Gastrocnemius medialis (tissue), 4 donors: ENCODE measurements at regions not wholly inside any gene's neighbourhood (a gene's known extent, or its start where the extent isn't known, plus 50 kb on each side); places are given as distances from the start of the nearest gene placed in this dataset.
"Not testable (repeated sequence)": the region's sequence is repeated elsewhere in the genome, so short reads cannot be mapped to it uniquely, and the experiment has no call there.

ENCODE experiments used
- ATAC-seq, 2 donors: fragments of 150-250 bp; one replicate each; pipeline ENCODE4 v1.9.1; 2016
- DNase-seq, 2 donors: peaks; one replicate each; pipeline ENCODE4 v3.0.0-alpha.2; 2019
- H3K27ac ChIP-seq, 4 donors: fragments of 200-600 bp; sonication (generic); 1 replicate in 1 of 4; 2 replicates in 3 of 4; pipeline ENCODE4 v1.5.1; 2016 to 2018; ENCODE audit warnings: mild to moderate bottlenecking in 2 of 4, moderate library complexity in 1 of 4
- H3K27me3 ChIP-seq, 3 donors: fragments of 200-600 bp; sonication (generic) in 2 of 3; 1 replicate in 1 of 3; 2 replicates in 2 of 3; pipeline versions ENCODE4 v1.5.1 to v1.6.0; 2016 to 2019; ENCODE audit warnings: mild to moderate bottlenecking in 1 of 3, moderate library complexity in 1 of 3
- H3K36me3 ChIP-seq, 2 donors: fragments of 200-600 bp; sonication (generic) in 1 of 2; one replicate each; pipeline ENCODE4 v1.5.1; 2017 to 2018
- H3K4me1 ChIP-seq, 2 donors: fragments of 200-600 bp; sonication (generic) in 1 of 2; one replicate each; pipeline ENCODE4 v1.5.1; 2016 to 2017; ENCODE audit warnings: mild to moderate bottlenecking in 2 of 2
- H3K4me3 ChIP-seq, 4 donors: fragments of 200-600 bp; sonication (generic) in 3 of 4; 1 replicate in 1 of 4; 2 replicates in 3 of 4; pipeline ENCODE4 v1.5.1; 2016 to 2019; ENCODE audit warnings: mild to moderate bottlenecking in 2 of 4
- H3K9me3 ChIP-seq, 3 donors: fragments of 200-600 bp; sonication (generic) in 2 of 3; 1 replicate in 1 of 3; 2 replicates in 2 of 3; pipeline ENCODE4 v1.5.1; 2016 to 2019
- CTCF ChIP-seq, 5 experiments: fragments of 450-650 bp in 3 of 5; fragments of 200-600 bp in 2 of 5; sonication (generic) in 2 of 5; IDR thresholded peaks in 4 of 5; conservative IDR thresholded peaks in 1 of 5; 1 replicate in 4 of 5; 2 replicates in 1 of 5; pipeline ENCODE4 v1.5.1; 2016 to 2019; ENCODE audit warnings: antibody characterized with exemption in 5 of 5, mild to moderate bottlenecking in 3 of 5, moderate library complexity in 3 of 5
- POLR2A ChIP-seq, 2 donors: fragments of 450-650 bp; IDR thresholded peaks; one replicate each; pipeline ENCODE4 v1.6.1; 2017; ENCODE audit warnings: antibody characterized with exemption in 2 of 2, mild to moderate bottlenecking in 2 of 2, moderate library complexity in 2 of 2
- in situ Hi-C, 4 donors: fragments of 200-750 bp; cut with MboI; loops; one replicate each; pipeline versions ENCODE4 v1.15.0 to v1.8.0; 2017; ENCODE audit warnings: low sequenced_read_pairs in 4 of 4
- intact Hi-C: fragments of 100-400 bp; cut with DNase I; formaldehyde crosslinking; loops from one replicate; pipeline ENCODE4 v1.15.1; 2023; ENCODE audit warnings: low total_unique reads

GRCh38 chrX:45553417-45553816, 352.7 kb upstream of the DIPK2B start:
- Histone ChIP-seq H3K27me3 (no peaks in the 10 kb centered on the region), H3K27ac (no peak overlapping the region), H3K4me3 (no peak overlapping the region), H3K4me1 (no peaks in the 10 kb centered on the region), H3K36me3 (no peaks in the 10 kb centered on the region), H3K9me3 (no peaks in the 10 kb centered on the region)
- no peak for DNase-seq
- ATAC-seq: no peak
- intact Hi-C loops (loop anchor here (10.0 kb wide), 1 partner anchor 229 kb away; no protein-coding TSS in a partner anchor), in situ Hi-C loops (loop anchor here in 1 of 4 donors (25.0 kb wide), 2 partner anchors 109 to 116 kb away; no protein-coding TSS in a partner anchor)
- TF ChIP-seq CTCF (IDR thresholded peaks at IDR 0.05 in 4 of 5, conservative IDR thresholded peaks at IDR 0.05 in 1 of 5) (no peak), POLR2A (IDR thresholded peaks at IDR 0.05) (no peak)

- in situ Hi-C loops, H3K36me3 ChIP-seq, intact Hi-C loops, H3K9me3 ChIP-seq, H3K4me1 ChIP-seq, H3K27me3 ChIP-seq, H3K27ac ChIP-seq, H3K4me3 ChIP-seq, ATAC-seq, DNase-seq: not testable (repeated sequence)
These were observed 346.0 kb upstream of the DIPK2B start for GRCh38 chrX:45546697-45547096.

- ATAC-seq: no peak
- intact Hi-C loops: no loop called here
These were observed 339.5 kb upstream of the DIPK2B start for GRCh38 chrX:45540181-45540580.

GRCh38 chrX:45537936-45538335, 337.3 kb upstream of the DIPK2B start:
- DNase-seq: no peak
- Histone ChIP-seq H3K9me3 (peaks cover 0 to 4% (median 0%) of the 10 kb centered on the region in 3 donors), H3K4me1 (no peaks in the 10 kb centered on the region), H3K27me3 (peaks cover 0 to 5% (median 0%) of the 10 kb centered on the region in 3 donors), H3K36me3 (no peaks in the 10 kb centered on the region), H3K4me3 (no peak overlapping the region), H3K27ac (no peak overlapping the region)
- in situ Hi-C loops (no loop called here), intact Hi-C loops (no loop called here)
- no peak for ATAC-seq
- no peak for TF ChIP-seq POLR2A (IDR thresholded peaks at IDR 0.05)
- no peak for TF ChIP-seq CTCF (IDR thresholded peaks at IDR 0.05 in 4 of 5, conservative IDR thresholded peaks at IDR 0.05 in 1 of 5)

More at GRCh38 chrX:45540181-45540580, 339.5 kb upstream of the DIPK2B start:
- Histone ChIP-seq H3K9me3 (no peaks in the 10 kb centered on the region), H3K27ac (no peak overlapping the region), H3K4me3 (no peak overlapping the region), H3K4me1 (no peaks in the 10 kb centered on the region), H3K36me3 (no peaks in the 10 kb centered on the region), H3K27me3 (no peaks in the 10 kb centered on the region)
- TF ChIP-seq CTCF (IDR thresholded peaks at IDR 0.05 in 4 of 5, conservative IDR thresholded peaks at IDR 0.05 in 1 of 5) (no peak), POLR2A (IDR thresholded peaks at IDR 0.05) (no peak)
- in situ Hi-C loops: no loop called here
- DNase-seq: no peak

- Histone ChIP-seq H3K27me3 (peaks cover 0 to 10% (median 3%) of the 10 kb centered on the region in 3 donors), H3K4me3 (no peak overlapping the region), H3K4me1 (no peaks in the 10 kb centered on the region), H3K27ac (no peak overlapping the region), H3K9me3 (no peaks in the 10 kb centered on the region), H3K36me3 (no peaks in the 10 kb centered on the region)
- intact Hi-C loops (no loop called here), in situ Hi-C loops (no loop called here)
- no peak for ATAC-seq
- no peak for TF ChIP-seq CTCF (IDR thresholded peaks at IDR 0.05 in 4 of 5, conservative IDR thresholded peaks at IDR 0.05 in 1 of 5)
- no peak for TF ChIP-seq POLR2A (IDR thresholded peaks at IDR 0.05)
- no peak for DNase-seq
These were observed 327.2 kb upstream of the DIPK2B start for GRCh38 chrX:45527834-45528233.
